Fibroblast of skin of left biceps (primary cell): ENCODE measurements at regions not wholly inside any gene's neighbourhood (a gene's known extent, or its start where the extent isn't known, plus 50 kb on each side); places are given as distances from the start of the nearest gene placed in this dataset.

Experiments used
- DNase-seq, 2 experiments: peaks; one replicate each; pipeline ENCODE4 v3.0.0-alpha.2; 2013; ENCODE audit warnings: low read depth in 2 of 2

GRCh38 chr12:73341559-73342247 lies 1069.5 kb downstream of the TRHDE start:
- DNase-seq = no peak

- no peak for DNase-seq
Measured at GRCh38 chr12:73342733-73343132, 1070.6 kb downstream of the TRHDE start.

- no peak for DNase-seq
Measured at GRCh38 chr12:73352826-73353225, 1080.7 kb downstream of the TRHDE start.

- DNase-seq = no peak
Measured at GRCh38 chr12:73361156-73361863, 1089.1 kb downstream of the TRHDE start.

- no peak for DNase-seq
Measured at GRCh38 chr12:73361864-73362230, 1089.7 kb downstream of the TRHDE start.

GRCh38 chr12:73362666-73363065 lies 1090.5 kb downstream of the TRHDE start:
- no peak for DNase-seq

GRCh38 chr12:73372856-73373255 lies 1100.7 kb downstream of the TRHDE start:
- no peak for DNase-seq

- no peak for DNase-seq
Measured at GRCh38 chr12:73374360-73374759, 1102.2 kb downstream of the TRHDE start.

GRCh38 chr12:73383584-73384222 lies 1111.5 kb downstream of the TRHDE start:
- DNase-seq = no peak

GRCh38 chr12:73384592-73384991 lies 1112.4 kb downstream of the TRHDE start:
- DNase-seq = no peak

- no peak for DNase-seq
Measured at GRCh38 chr12:73390261-73390660, 1118.1 kb downstream of the TRHDE start.

- no peak for DNase-seq
Measured at GRCh38 chr12:73413051-73413450, 1124.6 kb upstream of the ATXN7L3B start.

- DNase-seq = no peak
Measured at GRCh38 chr12:73413974-73414373, 1123.7 kb upstream of the ATXN7L3B start.

- DNase-seq = no peak
Measured at GRCh38 chr12:73414926-73415325, 1122.7 kb upstream of the ATXN7L3B start.

GRCh38 chr12:73418541-73418940 lies 1119.1 kb upstream of the ATXN7L3B start:
- no peak for DNase-seq

- peak; percentile 5 to 10 for DNase-seq
Measured at GRCh38 chr12:73421832-73422231, 1115.8 kb upstream of the ATXN7L3B start.

GRCh38 chr12:73424484-73424883 lies 1113.2 kb upstream of the ATXN7L3B start:
- no peak for DNase-seq

GRCh38 chr12:73445658-73446324 lies 1091.8 kb upstream of the ATXN7L3B start:
- no peak for DNase-seq

- DNase-seq = no peak
Measured at GRCh38 chr12:73452672-73453469, 1084.8 kb upstream of the ATXN7L3B start.

GRCh38 chr12:73460212-73460611 lies 1077.4 kb upstream of the ATXN7L3B start:
- DNase-seq = no peak

- no peak for DNase-seq
Measured at GRCh38 chr12:73465106-73465505, 1072.5 kb upstream of the ATXN7L3B start.

GRCh38 chr12:73486256-73486655 lies 1051.4 kb upstream of the ATXN7L3B start:
- DNase-seq = no peak
